AML-193 (cell line): ENCODE measurements at regions not wholly inside any gene's neighbourhood (a gene's known extent, or its start where the extent isn't known, plus 50 kb on each side); places are given as distances from the start of the nearest gene placed in this dataset.

ENCODE experiments used
- DNase-seq, 2 experiments: peaks; one replicate each; lab custom pipeline; 2025; lab: John Stamatoyannopoulos, UW

DNA sequence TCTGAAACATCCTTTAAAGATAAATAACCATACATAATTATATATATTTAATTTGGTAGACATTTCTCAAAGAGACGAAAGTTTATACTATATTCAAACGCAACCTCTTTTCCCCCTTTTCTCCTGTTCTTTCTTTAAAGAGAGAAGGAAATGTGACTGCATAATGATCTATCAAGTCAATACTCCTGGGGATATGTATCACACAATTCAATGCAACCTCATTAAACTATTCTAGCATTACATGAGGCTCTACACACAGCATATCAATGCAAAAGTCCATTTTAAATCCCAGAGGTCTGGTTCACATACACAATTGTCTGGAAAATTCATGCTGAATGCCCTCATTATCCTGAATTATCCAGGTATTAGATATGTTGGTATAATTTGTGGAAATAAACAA, 330.7 kb downstream of the LMX1A start:
- DNase-seq = no peak

DNA sequence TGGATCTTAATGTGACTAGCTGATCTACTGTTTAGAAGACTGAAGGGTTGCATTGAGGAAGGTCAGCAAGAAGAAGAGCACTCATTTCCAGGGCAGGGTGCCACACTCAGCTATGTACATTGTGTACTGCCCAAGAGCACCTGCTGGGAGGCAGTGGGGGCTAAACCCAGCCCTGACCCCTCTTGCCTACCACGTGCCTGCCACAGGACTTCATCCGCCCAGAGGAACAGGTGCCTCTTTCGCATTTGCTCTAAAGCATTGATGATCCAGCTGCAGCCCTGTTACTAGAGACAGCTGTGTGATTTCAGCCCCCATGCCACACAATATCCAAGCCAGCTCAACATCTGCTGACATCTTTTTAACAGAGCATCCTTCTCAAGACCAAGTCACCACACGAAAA, 341.8 kb downstream of the LMX1A start:
- DNase-seq = no peak

DNA sequence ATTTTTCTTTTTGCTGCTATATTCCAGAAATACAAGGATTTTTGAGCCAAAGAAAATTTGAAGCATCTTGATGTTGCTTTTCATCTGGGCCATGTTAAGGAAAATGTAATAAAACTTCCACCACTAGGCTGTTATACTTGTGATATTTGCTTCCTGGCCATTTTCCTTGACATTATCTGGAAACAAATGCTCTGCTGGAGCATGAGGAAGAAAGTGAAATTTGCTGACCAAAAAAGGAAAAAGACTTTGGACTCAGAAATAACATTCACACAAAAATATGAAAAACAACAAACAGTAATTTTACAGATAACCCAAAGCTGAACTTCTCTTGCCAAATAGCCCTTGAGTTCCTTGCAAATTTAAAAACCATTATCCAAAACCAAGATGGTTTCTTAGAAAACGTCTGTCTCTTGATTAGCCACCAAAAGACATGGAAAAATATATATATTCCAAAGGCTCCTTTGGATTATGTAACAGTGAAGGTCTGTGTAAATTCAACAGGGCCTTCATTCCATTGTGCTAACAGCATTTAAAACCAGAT, 344.5 kb downstream of the LMX1A start:
- no peak for DNase-seq

DNA sequence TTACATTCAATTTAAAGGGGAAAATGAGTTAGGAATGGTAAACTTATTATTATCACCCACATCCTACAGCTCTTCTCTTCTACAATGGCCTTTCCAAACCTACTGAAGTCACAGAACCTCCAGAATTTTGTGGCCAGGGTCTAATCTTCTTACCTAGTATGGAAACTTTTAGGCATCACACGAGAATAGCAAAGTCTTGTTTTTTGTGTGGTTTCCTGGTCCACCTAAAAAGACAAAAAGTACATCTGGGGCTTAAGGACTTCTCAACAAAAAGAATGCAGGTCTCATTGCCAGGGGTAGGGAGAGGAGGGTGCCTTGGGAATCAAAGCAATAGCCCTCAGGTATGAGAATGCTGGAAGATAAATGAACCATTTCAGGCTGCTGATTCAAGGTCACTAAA, 345.3 kb downstream of the LMX1A start:
- no peak for DNase-seq

- DNase-seq = no peak
These were observed 346.0 kb downstream of the LMX1A start for GRCh38 chr1:165010418-165011070.

DNA sequence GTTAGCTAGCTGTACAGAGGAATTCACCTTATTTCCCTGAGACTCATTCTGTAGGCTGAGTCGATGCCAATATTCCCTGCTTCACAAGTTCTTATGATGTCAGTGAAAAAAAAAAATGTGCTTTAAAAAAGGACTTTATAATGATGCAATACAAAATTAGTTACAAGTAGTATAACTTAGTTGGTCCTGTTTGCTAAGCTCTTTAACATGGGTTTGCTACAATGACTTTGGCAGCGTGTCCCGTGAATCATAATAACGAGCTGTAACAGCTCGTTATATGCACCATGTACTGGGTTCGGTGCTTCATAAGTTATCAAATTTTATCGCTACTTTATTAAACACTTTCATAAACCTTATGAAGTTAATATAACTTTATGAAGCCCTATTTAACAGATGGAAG, 349.7 kb downstream of the LMX1A start:
- no peak for DNase-seq

DNA sequence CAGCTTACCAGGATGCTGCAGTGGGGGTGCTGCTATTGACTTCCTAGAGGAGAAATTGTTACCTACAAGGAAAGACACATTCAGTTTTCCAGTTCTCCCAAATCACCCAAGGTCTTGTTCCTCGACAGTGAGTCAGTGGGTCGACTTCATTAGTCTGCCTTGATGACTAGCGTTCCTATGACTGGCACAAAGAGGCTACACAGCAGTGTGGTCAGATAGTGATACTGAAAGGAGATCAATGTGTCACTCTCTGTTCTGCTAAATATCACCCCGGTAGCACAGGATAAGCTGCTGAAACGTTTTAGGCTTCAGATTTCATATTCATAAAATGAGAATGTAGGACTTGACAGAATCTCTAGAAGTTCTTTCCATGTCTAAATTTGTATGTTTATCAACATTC, 357.4 kb downstream of the LMX1A start:
- DNase-seq = no peak

DNA sequence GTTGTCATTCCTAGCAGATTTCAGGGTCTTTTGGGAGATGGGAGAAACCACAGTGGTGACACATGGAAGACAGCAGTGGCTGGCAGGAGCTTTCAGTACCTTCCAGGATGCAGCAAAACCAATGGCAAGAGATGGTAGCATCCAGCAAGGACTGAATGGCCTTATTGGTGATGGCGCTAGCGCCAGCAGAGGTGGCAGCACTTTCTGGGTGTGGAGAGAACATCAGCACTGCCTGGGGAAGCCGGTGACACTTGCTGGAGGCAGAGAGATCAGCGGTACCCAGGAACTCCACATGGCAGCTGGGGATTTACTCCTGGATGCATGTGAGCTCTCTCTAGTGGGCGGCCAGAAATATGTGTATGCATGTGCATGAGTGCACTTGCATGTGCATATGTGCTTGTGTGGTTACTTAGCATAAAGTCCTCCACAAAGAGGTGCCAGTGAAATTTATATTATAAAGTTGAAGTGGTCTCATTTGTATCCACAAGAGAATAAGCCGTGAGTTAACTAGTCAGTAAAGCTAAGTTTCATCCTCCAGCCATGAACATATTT, 364.7 kb downstream of the LMX1A start:
- no peak for DNase-seq

DNA sequence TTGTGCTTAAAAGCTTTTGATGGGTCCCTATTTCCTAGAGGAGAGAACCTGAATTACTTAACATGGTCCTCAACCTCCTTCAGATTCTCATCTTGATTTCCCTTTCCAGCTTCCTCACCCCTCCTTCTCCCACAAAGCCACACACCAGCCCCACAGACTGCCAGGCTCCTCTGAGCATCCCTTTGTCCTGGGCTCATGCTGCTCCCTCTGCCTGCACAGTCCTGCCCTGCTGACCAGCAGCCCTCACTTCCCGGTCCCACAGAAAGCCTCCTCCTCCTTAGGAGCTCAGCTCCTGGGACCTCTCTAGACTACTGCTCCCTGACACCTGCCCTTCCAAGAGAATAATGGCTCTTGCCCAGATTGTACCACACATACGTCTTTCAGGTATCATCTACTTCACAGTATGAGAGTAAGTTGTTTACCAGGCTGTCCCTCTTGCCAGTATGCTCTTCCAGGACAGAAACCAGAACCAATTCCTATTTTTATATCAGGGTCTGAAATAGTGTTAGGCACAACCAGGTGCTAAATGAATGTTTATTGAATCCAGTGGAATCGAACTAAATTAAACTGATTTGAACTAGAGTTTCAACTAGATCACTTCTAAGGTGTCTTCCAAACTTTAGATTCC, 373.4 kb downstream of the LMX1A start:
- no peak for DNase-seq

DNA sequence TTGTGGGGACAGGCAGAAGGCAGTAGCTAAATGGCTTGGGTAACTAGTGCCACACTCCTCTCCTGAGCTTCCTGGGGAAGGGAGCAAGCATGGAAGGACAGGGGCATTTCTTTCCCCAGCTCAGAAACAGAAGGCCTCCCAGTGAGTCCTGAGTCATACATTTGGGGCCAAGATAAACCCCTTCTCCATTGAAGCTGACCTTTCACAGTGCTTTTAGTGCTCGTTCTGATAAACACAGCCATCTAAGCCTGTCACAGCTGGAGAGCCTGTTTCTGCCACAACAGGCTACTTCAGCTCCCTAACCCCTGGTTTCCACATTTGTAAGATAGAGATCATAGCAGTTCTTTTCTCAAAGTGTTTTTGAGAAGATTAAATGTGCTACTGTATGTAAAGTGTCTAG, 374.0 kb downstream of the LMX1A start:
- no peak for DNase-seq

GRCh38 chr1:164977561-164977960, 379.0 kb downstream of the LMX1A start:
- DNase-seq = no peak

DNA sequence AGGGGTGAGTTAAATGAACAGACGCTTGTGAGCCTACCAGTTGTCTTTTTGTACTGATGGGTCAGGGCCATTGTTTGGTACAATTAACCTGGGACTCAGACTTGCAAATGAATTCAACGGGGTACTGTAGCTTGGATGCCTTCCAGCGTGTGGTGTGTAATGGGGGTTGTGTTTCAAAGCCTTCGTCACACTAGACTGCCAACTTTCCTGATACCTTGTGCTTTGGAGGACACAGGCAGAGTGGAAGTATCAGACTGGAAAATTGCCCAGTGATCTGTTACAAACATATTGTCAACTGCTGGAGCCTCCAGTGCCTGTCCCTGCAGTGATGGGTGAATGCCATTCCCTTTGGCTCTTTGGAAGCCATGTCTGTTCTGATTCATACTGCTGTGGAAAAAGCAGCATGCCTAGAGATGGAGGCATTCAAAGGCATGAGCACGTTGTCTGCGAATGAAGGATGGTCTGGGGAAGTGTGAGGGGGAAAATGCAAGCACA, 384.5 kb downstream of the LMX1A start:
- DNase-seq = no peak

DNA sequence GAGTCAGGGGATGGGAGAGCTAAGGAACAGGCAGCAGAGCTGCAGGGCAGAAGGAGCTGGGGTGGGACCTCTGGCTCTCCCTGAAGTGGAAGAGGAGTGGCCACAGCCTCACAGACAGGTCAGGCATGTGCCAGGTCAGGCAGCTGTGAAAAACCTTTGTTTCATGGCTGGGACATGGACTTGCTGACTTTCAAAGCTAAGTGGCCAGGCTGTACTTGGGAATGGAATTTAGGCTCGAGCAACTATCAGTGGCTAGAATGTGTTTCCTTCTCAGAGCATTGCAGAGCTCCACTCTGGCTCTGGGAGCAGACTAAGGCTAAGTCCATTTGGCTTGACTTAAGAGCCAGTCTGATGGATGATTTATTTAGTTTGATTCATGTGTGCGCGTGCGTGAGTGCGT, 385.1 kb downstream of the LMX1A start:
- no peak for DNase-seq

DNA sequence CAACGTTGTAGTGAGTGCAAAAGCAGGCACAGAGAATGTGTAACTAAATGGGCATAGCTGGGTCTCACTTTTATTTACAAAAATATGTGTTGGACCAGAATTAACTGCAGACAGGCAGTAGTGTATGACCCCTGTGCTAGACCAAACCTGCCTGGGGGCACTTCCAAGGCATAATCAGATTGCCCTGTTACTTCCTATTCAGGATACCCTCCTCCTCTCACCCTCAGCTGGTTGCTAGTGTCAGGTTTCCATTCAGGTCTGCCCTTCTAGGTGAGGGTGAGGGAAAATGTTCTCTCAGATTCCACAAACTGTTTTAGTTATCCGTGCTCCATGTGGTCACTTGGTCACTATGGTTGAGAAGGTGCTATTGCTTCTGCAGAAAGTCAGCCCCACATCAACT, 387.3 kb downstream of the LMX1A start:
- no peak for DNase-seq

DNA sequence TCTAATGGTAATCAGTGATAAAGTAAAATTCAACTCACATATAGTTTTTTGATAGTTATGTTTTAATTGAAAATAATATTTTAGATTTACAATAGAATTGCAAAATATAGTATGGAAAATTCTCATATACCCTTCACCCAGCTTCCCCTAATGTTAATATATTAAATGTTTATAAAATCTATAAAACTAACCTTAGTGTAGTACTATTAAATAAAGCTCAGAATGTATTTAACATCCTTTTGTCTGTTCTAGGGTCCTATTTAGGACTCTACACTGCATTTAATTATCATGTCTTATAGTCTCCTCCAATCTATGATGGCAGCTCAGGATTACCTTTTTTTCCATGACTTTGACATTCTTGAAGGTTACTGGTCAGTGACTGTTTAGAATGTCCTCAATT, 389.2 kb downstream of the LMX1A start:
- no peak for DNase-seq

GRCh38 chr1:164961715-164962114, 394.8 kb downstream of the LMX1A start:
- no peak for DNase-seq

- no peak for DNase-seq
These were observed 397.3 kb downstream of the LMX1A start for GRCh38 chr1:164958982-164959768.

- DNase-seq = no peak
These were observed 394.8 kb downstream of the PBX1 start for GRCh38 chr1:164953815-164954214.

GRCh38 chr1:164953098-164953497, 394.1 kb downstream of the PBX1 start:
- DNase-seq = no peak

DNA sequence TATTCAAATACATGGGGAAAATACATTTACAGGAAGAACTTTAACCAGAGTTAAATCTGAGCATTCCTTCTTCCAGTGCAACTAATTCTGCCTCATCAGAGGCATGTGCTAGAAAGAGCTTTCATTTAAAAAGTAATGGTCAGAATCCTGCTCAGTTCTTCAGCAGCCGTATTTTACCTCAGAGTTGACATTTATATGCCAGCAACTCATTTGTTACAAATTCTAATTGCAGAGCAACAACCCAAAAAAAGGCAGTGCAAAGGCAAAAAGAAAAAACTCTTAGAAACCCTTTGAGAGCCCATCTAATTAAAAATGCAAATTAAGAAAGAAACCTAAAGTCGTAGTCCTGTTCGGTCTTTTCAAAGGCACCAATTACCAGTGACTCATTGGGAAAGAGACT, 392.5 kb downstream of the PBX1 start:
- no peak for DNase-seq

DNA sequence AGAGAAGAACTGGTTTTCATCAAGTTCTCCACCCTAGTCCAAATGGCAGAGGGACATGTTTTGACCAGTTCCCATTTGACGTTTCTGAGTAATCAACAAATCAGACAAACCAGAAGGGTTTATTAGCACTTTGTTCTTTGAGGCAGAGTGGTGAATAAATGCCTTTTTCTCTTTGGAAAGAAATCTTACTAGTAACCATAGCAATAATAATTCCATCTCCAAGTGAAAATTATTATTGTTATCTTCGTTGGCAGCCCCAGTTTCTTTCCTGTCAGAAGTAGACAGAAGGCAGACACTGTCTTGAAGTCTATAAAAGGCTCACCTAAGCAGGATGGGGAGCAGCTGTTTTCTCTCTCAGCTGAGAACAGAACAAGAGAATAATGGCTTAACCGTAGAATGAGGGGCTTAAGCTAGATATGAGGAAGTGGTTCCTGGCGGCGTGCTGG, 391.6 kb downstream of the PBX1 start:
- no peak for DNase-seq

DNA sequence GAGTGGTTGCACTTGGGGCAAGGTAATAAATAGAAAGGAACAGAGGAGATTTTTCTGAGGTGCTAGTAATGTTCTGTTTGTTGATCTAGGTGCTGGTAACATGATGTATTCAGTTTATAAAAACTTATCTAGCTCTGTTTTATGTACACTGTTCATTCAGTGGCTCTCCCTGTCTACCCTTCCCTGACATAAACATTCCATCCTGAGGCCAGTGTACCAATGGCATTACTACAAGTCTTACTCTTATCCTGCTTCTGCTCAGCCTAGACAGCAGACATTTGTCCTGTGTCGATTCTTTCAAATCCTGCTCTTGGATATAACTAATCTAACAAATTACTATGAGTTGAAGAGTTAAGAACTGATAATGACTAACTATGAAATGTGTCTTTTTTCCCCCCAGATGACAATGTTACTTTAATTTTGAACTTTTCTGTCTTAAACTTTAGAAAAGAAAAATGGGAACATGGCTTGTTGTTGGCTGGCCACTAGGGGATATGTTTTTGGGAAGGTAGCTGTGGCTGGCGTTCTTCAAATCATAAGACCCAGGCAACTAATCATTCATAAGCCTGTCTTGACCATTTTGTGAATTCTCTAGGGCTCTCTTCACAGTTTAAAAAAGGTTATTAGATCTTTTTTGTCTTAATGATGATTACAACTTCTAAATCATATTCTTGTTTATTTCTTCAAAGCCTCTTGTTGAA, 390.9 kb downstream of the PBX1 start:
- no peak for DNase-seq
